NCI-H446 treated with DMSO at 0.1 percent for 48 hours (cell line): ENCODE measurements at regions not wholly inside any gene's neighbourhood (a gene's known extent, or its start where the extent isn't known, plus 50 kb on each side); places are given as distances from the start of the nearest gene placed in this dataset.

Source experiments
- DNase-seq: peaks from one replicate; lab custom pipeline; 2025; lab: John Stamatoyannopoulos, UW

DNA sequence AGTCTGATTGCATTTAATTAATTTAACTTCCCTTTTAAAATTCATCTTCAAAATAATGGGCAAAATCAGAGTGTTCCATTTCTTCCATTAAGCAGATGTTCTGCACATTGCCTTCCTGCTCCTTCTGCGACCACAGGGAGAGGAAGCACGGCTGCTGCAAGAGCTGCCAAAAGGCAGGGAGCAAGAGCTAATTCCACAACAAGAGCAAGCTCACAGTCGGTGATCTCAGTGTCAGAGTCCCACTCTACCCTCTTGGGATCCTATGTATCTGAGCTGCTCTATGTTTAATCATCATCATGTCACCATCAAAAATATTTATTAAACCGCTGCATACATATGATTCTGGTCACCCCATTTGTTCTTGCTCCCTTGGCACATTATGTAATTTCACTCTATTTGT lies 255.3 kb upstream of the CAMK1G start:
- DNase-seq: no peak

DNA sequence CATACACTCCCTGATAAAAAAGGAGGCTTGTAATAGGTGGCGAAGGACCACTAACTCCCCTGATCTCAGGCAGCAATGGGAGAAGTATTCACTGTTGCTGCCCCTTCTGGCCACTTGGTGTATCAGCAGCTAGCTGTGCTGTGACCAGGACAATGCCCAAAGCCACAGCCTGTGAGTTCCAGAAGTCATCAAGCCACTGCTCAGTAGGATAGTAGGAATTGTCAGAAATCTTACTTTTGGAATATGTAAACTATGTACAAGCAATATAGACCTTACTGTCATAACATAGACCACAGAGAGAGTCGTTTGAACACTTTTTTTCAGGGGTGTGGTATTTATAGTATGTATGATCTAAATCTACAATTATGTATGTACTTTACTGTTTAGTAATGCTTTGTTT lies 248.3 kb upstream of the CAMK1G start:
- no peak for DNase-seq

DNA sequence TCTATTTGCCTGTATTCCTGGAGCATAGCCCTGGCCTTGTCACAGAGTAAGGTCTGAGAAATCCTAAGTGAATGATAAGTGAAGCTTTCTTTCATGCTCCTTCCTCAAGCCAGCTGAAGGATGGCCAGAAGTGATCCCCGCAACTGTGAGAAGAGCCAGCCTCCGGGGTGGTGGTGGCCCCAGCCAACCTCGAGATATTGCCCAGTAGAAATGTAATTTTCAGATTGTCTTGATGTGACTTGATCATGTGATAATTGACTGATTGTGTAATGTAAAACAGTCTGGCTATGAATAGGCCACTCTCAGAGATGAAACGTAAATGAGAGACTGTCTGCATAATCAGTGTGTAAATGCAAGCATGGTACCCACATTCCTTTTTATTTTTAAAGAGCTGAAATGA lies 242.4 kb upstream of the CAMK1G start:
- DNase-seq: no peak

DNA sequence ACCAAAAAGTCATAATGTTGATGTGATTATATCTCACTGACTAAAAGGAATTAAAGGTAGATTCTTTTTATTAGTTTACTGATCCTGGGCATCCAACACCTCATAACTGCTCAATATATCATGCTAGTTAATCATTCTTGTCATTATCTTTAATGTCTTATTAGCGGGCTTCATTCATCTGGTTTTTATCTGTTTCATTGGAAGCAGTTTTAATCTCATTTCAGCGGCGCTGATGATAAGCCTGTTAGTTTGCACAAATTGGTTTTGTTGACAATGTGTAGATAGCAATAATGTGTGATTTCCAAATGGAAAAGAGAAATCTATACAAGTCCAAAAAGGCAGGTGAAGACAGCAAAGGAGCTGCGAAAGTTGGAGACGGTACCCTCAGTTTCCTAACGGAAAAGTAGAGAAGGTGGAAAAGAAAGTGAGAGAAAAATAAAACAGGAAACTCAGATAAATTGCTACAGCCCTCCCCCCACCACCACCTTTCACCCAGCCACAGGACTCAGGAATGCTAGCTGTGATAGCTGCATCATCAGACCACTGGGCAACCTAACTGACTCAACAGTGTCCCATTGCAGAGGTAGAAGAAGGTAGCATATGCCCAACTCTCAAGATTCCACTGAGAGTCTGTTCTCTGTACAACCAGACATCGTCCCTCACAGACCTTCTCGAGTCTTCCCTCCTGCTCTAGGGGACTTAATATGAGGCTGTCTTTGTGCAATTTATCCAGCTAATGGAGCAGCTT lies 241.7 kb upstream of the CAMK1G start:
- DNase-seq: no peak

DNA sequence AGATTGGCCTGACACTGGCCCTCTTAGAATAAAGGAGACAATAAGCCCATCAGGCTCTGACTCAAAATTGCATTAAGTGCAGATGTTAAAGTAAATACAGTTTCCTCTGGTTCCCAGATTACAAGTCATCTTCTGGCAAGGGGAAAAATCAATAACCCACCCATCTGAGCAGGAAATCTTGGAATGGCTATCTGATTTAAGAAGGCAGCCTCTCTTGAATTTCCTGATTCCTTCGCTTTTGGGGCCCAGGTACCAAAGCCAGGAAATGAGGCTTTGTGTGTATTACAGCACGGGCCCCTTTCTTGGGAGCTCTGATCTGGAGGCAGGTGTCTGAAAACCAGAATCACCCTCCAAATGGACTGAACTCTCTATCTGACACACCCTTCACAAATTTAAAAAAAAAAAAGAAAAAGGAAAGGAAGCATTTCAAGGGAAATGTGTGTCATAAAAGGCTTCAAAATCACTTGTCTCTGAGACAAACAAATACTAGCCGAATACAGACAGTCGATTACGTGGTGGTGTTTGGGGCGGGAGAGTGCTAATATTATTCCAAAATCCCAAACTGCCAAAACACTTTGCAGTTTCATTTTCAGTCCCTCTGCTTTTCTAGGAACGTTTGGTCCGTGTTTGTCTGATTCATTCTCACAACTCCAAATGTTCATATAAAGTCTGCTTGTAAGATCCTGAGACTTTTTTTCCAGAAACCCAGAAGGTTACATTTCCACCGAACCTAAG lies 240.9 kb upstream of the CAMK1G start:
- DNase-seq: peak; percentile 34

DNA sequence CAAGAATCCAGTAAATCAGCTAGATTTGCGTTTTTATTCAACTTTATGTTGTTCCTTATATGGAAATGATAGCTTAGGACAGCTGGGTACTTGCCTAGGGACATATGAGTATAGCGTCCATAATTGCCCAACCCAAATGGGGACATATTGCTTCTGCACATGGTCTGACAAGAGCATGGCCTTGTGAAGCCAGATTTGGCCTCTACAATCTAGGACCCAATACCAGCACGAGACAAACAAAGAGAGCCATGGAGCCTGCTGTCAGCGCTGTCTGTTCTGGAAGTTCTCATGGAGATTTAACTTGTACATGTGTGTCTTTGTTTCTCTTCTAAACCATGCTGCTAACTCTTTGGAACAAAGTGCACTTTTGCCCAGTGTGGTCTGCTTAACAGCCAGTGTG lies 240.0 kb upstream of the CAMK1G start:
- no peak for DNase-seq

DNA sequence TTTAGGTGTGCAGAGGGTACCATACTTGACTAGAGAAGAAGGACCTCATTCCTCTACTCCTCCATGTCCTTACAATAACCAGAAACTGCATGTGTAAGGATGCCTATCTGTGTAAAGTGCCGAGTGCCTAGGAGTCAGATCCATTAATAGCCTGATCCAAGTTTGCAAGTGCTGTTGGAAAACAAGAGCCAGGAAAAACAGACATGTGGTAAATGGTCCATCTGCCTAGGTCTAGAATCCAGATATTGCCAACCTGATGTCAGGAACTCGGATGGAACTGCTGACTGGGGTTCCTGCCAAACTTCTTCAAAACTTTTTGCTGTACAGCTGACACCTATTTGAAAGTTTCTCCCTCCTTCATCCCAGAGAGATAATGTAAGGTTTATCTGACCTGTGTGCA lies 239.4 kb upstream of the CAMK1G start:
- DNase-seq: peak; percentile 94

DNA sequence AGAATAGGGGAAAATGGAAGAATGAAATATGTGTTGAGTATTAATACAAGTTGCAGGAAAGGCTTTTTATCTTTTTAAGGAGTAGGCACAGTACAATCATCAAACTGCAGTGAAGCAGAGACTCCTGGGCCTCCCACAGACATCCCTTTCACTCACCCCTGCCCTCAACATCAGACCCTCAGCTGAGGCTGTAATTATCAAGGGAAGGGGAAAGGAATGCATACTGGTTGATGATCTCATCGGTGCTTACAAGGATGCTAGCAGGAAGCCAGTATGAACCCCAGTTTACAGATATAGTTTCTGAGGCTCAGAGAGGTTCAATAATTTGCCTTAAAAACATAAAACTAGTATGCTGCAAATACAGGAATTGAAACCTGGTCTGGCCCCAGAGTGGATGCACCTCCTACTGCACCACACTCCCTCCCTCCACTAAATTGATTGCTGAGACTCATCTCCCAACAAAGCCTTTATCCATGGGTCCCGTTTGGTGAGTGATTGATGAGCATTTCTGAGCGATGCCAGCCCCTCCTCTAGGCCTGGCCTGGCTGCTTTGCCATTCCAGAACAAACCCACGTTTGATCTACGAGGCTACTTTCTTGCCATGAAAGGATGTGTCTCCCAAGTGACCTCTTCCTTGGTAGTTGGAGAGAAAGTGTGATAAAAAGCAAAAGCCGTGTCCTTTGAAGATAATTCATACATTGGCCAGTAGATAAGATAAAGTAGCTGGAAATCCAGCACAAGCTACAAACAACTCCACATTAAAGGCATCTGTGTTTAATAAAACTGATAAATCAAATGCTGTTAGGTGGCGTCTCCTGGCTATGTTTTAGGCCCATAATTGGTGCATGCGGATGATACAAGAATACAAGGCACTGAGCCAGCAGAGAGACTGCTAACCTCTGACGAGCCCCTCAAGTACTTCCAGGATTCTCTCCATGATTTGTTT lies 233.9 kb upstream of the CAMK1G start:
- DNase-seq: peak; percentile 72

DNA sequence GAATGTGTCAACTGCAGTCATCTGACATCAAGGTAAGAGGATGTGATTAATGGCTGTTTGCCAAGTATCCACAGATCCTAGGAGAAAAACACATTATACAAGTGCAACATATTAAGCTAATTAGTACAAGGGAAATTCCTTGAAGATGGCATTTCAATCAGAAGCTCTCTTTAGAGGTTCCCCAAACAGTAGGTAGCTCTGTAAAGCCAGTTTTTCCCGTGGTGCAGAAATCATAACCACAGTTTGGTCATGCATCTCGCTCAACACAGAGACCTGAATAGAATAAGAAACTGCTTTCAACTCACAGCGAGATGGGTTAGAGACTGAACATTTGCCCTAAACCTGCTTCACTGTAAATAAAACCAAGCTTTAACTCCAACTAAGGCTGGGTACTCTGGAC lies 230.5 kb upstream of the CAMK1G start:
- DNase-seq: no peak

DNA sequence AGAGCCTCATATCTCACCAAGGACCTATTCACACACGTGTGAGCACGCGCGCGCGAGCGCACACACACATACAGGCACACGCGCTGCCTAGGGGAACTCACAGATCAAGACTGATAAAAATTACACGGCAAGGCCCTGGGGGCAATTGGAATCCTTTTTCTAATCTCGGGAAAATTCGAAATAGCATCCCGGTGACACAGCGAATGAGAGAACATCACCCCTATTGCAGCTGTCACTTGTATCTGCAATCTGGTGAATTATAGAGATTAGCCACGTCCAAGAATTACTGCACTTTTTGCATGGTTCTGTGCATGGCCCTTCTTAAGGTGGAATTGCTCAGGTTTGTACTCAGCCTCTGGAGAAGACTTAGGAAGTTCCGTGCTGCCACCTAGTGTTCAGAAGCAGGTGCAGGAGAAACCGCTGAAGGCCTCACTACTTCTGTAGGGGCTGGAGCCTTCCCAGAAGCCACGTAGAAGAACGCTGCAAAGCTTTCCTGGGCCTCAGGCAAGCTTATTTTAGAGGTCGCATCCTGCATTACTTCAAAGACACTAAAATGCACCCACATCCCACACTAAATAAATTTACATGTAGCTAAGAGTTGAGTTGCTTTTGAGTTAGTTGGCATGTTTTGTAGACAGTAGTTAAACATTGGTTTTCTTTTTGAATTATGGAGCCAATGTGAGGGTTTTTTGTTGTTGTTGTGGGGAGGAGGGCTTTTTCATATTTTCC lies 229.2 kb upstream of the CAMK1G start:
- peak; percentile 96 for DNase-seq

DNA sequence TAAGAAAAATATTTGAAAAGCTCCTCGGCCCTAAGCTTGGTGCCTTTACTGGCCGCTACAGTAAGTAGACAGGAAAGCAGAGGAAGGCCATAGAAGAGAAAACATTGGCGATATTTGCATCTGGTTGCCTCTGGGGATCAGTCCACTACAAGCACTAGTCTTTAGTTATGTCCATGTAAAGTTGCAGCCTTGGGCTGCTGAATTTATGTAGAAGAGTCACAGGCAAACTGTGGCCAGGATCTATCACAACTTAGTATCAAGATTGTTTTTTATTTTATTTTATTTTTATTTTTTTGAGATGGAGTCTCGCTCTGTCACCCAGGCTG lies 228.7 kb upstream of the CAMK1G start:
- no peak for DNase-seq

DNA sequence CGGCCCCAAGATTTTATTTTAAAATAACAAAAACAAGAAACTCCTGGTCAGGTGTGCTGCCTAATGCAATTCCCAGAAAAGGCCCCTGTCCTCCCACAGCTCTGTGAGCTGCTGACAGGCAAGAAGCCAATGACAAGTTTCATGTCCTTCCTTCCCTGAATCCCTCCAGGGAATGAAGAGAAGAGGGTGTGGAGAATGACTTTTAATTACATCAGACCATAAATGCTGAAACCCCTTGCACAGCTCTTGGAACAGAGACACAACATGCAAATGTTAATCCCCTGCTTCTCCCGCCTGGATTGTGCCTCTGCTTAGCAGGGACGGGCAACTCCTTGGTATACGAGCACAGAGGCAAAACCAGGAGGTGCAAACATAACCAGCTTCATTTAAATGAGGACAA lies 228.1 kb upstream of the CAMK1G start:
- no peak for DNase-seq

DNA sequence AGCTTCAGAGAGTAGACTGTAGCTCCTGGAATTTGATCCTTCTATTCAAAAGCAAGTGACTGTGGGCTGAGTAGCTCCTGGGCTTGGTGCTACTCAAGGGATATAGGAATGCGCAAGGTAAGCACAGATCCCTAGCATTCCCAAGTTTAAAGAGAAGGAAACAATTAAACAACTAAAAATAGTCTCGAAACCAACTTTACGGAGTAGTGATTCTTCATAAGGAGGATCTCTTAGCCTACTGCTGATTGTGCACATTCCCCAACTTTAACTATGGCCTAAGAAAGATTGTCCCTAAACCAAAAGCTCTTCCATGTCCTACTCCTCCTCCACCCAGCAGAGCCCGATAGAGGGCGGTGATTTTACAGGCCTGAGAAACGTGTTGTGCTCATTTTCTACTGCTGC lies 226.5 kb upstream of the CAMK1G start:
- no peak for DNase-seq

DNA sequence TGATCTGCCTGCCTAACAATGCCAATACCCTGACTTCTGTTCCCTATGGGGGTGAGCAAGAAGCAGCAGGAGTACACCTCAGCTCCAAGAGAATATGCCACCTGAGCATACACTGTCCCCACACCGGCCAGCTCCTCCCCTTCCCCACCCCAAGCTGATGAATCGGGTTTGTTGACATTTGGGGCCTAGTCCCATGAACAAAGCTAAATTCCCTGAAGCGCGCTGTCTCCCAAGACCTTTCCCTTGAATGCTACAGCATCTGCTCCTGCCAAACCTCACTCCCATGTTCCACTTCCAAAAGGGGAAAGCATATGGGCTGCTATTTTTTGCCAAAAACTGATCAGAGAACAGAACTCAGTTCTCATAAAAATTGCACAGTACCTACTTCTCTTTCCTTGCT lies 220.4 kb upstream of the CAMK1G start:
- DNase-seq: peak; percentile 98

DNA sequence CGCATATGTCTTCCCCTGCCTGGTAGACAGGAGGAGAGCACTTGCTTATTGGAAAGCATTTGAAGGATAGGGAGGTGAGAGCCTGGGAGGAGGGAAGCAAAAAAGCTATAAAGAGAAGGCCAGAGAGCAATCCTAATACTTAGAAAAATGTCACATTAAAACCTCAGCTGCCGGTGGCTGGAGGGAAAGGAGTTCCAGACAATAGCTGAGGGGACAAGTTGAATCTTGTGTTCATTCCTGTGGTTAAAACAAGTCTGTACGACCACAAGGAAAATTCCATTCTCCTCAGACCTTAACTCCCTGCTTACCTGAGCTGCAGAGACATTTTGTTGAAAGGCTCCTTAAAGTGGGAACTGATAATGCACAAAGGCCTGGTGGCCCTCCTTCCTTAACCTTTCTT lies 218.8 kb upstream of the CAMK1G start:
- DNase-seq: no peak

DNA sequence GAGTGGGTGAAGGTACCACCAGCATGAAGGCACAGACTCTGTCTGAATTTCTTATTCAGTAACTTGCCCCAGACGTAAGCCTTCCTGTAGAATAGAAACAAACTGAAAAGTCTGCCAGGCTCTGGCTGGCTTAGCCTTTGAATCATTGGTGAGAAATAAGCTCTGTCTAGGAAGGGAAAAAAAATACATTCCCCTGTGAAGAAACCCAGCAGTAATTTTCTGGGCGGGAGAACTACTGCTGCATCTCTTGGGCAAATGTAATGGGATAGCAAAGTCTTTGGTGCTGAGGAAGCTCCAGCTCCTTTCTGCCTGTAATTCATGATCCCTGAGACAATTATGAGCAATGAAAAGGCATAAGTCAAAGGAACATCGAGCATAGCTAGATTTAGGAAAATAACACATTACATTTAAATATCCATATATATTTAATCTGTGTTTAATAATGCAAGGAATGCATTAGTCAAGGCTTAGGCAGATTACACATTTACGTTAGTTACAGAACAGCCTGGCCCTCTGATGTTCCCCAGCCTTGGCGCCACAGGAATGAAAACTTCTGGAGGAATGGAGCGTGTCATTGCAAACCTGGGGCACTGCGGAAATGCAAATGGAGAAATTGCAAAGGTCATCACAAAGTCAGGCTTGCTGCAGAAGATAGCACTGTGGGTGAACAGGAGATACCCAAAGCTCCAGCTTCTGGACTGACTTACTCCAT lies 216.3 kb upstream of the CAMK1G start:
- DNase-seq: peak; percentile 52

DNA sequence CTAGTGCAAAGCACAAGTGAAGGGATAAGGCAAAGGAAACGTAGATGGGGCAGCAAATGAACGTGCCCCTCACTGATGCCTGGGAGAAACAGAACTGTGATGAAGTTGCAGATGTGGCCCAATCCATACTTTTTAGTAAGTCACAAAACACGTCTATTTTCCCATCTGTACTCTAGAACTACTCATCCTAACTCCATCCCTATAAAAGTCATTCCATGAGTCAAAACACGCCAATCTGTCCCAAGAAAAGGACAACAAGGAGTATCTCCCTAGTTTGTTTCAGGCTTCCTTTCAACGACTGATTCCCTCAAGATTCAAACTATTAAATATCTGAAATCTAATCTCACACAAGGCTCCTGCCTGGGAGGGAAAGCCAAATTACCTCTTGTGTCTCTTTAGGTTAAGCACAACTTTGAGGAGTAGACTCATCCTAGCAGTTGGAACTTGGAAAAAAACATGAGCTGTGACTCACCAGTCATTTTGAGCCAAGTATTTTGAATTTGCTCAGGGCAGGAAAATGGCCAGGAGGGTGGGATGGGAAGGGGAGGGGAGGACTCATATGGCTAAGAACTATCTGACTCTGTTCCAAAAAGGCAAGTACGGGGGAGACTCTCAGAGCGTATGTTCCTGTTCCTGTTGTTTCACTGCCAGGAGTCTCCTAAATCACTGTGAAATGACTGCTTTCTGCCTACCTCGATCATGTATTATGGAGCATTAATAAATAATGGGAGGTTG lies 214.5 kb upstream of the CAMK1G start:
- DNase-seq: peak; percentile 100

DNA sequence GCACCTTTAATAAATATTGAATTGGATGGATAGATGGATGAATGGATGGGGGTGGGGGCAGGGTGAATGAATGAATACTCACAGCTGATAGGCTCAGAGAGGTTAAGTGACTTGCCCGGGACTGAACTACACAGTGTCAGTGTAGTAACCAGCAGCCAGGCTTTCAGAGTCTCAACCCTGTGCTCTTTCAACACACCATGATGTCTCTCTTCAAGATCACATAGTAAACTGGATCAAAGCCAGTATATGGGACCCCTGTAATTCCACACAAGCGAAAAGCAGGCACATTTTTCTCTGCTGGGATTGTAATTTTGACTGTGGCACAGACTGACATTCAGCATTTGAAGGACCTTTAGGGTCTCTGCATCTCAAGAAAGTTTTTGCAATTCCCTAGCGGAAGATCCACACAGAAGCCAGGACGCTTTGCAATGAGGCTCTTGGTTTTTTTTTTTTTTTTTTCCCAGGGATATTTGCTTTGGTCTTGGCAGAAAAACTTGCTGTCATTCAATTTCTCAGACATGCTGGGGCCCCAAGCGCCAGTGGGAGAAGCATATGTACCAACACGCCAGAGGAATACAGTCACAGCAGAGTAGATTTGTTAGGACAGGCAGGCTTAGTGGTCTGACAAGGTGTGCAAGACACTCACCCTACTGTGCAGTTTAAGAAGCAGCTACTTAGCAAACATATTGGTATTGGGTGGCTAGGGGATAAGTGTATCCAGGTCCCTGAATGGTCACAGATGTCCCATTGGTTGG lies 213.1 kb upstream of the CAMK1G start:
- DNase-seq: peak; percentile 61

DNA sequence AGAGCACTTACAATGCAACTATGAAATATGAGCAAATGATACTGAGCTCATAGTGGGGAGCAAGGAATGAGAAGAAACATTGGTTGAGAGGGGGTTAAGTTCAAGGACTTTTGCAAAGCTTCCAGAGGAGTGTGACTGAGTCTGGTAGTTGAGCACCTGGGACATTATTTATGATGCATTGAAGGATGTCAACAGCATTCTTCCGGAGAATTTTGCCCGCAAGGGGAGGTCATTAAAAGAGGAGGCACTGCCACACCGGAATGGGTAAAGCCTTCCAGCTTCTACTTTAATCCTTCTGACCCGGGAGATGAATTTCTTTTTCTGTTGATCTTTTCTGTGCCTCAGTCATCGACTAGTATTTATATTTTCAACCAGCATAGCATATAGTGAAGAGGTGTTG lies 208.4 kb upstream of the CAMK1G start:
- DNase-seq: no peak
